Superior temporal gyrus (tissue), 1 donor: ENCODE measurements at regions not wholly inside any gene's neighbourhood (a gene's known extent, or its start where the extent isn't known, plus 50 kb on each side); places are given as distances from the start of the nearest gene placed in this dataset.

Source experiments
- DNase-seq: peaks from one replicate; pipeline ENCODE4 v3.0.0-alpha.2; 2016; ENCODE audit errors: extremely low spot score

- DNase-seq, result no peak
Measured at GRCh38 chr13:47337781-47338507, 441.1 kb upstream of the HTR2A start.

GRCh38 chr13:47334173-47334572 lies 437.3 kb upstream of the HTR2A start:
- peak; percentile 57 for DNase-seq

DNA sequence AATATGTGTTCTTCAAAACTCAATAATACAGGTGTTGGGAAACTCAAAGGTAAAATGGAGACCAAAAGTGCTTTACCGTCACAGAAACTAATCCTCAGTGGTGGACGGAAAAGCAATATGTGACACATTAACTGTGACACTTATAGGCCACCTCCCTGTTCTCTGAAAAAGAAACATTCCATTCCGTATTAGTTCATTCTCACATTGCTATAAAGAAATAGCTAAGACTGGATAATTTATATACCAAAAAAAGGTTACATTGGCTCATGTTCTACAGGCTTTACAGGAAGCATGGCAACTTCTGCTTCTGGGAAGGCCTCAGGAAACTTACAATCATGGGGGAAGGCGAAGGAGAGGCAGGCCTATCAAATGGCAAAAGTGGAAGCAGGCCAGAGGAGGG lies 435.3 kb upstream of the HTR2A start:
- DNase-seq, result no peak

DNA sequence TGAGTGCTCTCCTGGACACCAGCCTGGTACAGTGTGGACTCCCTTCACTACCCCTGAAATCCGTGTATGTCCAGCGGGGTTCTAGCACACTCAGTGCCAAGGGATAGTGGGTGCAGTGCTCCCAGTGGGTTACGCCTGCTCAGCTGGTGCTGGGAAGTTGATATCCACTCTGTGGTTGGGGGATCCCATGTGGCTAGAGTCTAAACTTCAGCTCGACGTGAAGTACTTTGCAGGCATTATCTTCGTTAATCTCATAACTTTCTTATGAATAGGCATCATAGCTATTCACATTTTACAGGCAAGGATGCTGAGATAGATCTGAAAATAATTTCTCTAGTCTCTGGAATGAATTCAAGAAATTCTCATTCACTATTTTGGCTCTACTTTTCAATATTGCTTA lies 433.2 kb upstream of the HTR2A start:
- DNase-seq, result no peak

- DNase-seq, result no peak
Measured at GRCh38 chr13:47327861-47328260, 431.0 kb upstream of the HTR2A start.

- DNase-seq, result no peak
Measured at GRCh38 chr13:47326061-47326460, 429.2 kb upstream of the HTR2A start.

DNA sequence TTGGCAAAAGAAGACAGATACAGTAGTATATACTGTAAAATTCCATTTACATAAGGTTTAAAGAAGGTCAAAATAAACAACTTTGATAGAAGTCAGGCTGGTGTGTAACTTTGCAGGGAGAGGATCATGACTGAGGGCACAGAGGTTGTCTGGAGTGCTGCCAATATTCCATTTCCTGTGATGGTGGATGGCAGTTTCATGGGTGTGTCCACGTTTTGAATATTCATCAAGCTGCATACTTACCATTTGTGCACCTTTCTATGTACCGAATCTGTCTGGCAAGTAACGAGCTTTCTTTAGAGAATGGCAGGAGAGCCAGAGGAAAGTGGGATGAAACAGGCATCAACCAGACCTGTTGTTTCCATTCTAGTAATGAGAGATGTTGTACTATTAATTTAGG lies 420.5 kb upstream of the HTR2A start:
- DNase-seq, result no peak

- no peak for DNase-seq
Measured at GRCh38 chr13:47310401-47310800, 413.5 kb upstream of the HTR2A start.

GRCh38 chr13:47306991-47307390 lies 410.1 kb upstream of the HTR2A start:
- DNase-seq, result no peak

- DNase-seq, result no peak
Measured at GRCh38 chr13:47303626-47304025, 406.8 kb upstream of the HTR2A start.

DNA sequence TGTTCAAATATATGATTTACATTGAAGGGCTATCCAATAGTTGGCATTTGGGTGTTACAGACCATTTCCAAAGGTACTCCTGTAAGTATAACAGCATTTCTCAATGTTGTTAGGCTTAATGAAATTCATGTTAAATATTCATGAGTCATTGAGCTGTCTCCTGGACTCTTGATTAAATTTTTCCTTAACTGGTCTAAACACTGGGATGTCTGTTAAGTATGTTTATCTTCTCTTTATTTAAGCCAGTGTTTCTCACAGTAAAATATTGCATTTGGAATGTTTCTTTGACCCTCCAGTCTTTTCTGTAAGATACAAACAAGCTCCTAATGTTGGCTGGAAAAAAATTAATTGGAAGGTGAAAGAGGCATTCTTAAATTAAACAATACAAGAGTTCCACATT lies 402.5 kb upstream of the HTR2A start:
- no peak for DNase-seq

- DNase-seq, result no peak
Measured at GRCh38 chr13:47298506-47298905, 401.7 kb upstream of the HTR2A start.

DNA sequence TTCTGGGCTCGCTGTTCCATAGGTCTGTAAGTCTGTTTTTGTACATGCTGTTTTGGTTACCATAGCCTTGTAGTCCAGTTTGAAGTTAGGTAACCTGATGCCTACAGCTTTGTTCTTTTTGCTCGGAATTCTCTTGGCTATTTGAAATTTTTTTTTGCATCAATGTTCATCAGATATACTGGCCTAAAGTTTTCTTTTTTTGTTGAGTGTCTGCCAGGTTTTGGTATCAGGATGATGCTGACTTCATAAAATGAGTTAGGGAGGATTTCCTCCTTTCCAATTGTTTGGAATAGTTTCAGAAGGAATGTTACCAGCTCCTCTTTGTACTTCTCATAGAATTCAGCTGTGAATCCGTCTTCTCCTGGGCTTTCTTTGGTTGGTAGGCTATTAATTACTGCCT lies 397.8 kb upstream of the HTR2A start:
- no peak for DNase-seq

DNA sequence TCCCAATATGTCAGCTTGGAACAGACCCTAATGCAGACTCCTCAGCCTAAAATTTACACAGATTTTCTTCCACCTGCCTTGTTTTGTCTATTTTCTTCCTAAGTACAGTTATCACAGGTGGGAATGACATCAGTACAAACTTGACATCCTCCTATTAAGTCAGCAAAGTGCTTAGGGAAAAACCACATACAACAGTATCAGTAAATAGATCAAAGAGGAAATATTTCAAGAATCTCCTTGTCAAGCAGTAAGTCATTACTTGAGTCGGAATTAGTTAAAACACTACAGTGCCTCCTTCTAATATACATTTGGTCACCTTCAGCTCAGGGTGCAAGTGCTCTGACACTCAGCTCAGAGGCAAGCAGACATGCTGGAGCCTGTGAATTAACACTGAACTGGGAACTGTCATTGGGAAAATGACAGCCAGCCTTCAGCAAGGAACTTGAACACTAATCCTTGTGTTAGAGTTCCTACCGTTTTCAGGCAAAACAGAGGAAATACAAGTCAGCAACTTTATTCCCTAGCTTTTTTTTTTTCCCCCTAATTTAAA lies 394.3 kb upstream of the HTR2A start:
- DNase-seq, result no peak

- DNase-seq, result no peak
Measured at GRCh38 chr13:47289567-47289966, 392.7 kb upstream of the HTR2A start.

GRCh38 chr13:47288546-47288945 lies 391.7 kb upstream of the HTR2A start:
- no peak for DNase-seq

- no peak for DNase-seq
Measured at GRCh38 chr13:47287291-47287751, 390.5 kb upstream of the HTR2A start.

DNA sequence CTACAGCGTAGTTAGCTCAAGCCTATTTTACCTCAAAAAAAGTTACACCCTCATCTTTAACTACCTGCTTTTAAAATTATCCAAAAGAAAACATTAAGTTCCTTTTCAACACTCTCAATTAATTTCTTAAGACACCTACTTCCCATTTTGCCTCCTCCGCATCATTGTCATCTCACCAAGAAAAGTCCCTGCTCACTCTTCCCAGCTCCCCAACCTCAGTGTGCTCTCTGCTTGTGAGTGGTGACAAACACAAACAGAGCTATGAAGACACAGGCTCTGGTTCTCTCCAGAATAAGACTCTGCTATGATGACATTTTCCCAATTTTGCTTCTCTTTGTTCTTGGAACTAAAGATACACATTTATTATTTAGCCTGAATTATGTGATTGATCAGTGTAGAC lies 385.1 kb upstream of the HTR2A start:
- no peak for DNase-seq

- no peak for DNase-seq
Measured at GRCh38 chr13:47279920-47280319, 383.1 kb upstream of the HTR2A start.

DNA sequence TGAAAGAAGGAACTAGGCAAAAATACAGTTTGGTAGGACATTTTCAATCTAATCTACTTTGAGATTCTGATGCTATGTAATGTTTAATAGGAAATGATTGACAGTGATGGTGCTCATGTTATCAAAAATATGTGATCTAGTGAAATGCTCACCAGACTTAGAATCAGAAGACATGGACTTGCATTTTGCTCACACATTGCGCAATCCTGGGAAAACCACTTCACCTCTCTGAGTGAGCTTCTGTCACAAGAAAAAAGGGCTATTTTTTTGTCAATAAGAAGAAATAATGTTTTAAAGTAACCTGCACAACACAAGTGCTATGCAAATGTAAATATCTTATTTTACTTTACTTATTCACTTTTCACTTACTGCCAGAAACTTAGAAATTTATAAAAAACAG lies 380.9 kb upstream of the HTR2A start:
- no peak for DNase-seq

DNA sequence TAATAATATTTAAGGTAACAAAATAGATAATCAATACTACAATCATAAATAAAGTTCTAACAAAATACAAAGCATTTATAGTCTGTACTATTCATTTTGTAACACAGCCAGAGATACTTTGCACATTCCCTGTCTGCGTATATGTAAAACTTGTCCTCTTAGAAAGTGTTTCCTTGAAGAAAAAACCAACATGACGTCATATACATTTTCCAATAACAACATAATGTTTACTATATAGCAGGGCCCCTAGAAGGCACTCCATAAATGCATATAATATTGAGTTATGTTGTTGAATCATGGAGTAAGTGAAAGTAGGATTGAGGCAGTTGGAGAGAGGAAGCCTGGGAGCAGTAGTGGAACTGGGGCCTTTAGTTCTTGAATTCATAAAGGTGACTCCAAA lies 371.4 kb upstream of the HTR2A start:
- DNase-seq, result no peak

GRCh38 chr13:47258384-47258783 lies 361.5 kb upstream of the HTR2A start:
- DNase-seq, result peak; percentile 39

- DNase-seq, result no peak
Measured at GRCh38 chr13:47256618-47257017, 359.8 kb upstream of the HTR2A start.

DNA sequence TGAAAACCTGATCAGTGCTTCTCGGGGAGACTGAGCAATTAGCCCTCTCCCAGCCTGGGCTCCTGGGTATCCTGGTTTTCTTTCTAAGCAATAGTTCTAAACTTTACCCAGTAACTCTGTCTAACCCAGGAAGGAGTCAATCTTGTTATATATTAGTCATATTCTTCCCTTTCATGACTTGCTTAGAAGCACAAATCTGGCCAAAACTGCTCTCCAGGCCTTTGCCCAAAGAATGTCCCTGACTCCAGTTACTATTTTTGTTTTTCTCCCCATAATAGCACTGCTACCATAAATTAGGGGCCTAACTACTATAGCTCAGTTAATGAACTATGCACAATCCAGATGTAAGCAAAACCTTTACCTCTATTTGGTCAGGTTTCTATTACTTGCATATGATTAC lies 355.8 kb upstream of the HTR2A start:
- DNase-seq, result no peak
